ENCODE measurements at regions not wholly inside any gene's neighbourhood (a gene's known extent, or its start where the extent isn't known, plus 50 kb on each side); places are given as distances from the start of the nearest gene placed in this dataset.

GRCh38 chr3:99250821-99251355 is 349.4 kb upstream of the DCBLD2 start:
- peak; percentile 63 for DNase-seq (ENCODE audit: low read depth)
- no peak for TF ChIP-seq CTCF (IDR thresholded peaks at IDR 0.05; ENCODE audit: control insufficient read depth, insufficient read depth, low read depth, low read length, missing control alignments)
- H3K4me3 ChIP-seq (ENCODE audit: control insufficient read depth, low read depth, low read length) = no peak overlapping the region

- peak; percentile 69 for DNase-seq (ENCODE audit: low read depth)
These were observed 348.8 kb upstream of the DCBLD2 start for GRCh38 chr3:99250272-99250671.

GRCh38 chr3:99249627-99250026 is 348.1 kb upstream of the DCBLD2 start:
- TF ChIP-seq CTCF (IDR thresholded peaks at IDR 0.05; ENCODE audit: control insufficient read depth, insufficient read depth, low read depth, low read length, missing control alignments) = no peak
- DNase-seq (ENCODE audit: low read depth) = no peak
- H3K4me3 ChIP-seq (ENCODE audit: control insufficient read depth, low read depth, low read length) = no peak overlapping the region

More at GRCh38 chr3:99250272-99250671, 348.8 kb upstream of the DCBLD2 start:
- TF ChIP-seq CTCF (IDR thresholded peaks at IDR 0.05; ENCODE audit: control insufficient read depth, insufficient read depth, low read depth, low read length, missing control alignments) = no peak
- H3K4me3 ChIP-seq (ENCODE audit: control insufficient read depth, low read depth, low read length) = no peak overlapping the region

- no peak for TF ChIP-seq CTCF (IDR thresholded peaks at IDR 0.05; ENCODE audit: control insufficient read depth, insufficient read depth, low read depth, low read length, missing control alignments)
- H3K4me3 ChIP-seq (ENCODE audit: control insufficient read depth, low read depth, low read length) = no peak overlapping the region
- no peak for DNase-seq (ENCODE audit: low read depth)
These were observed 347.4 kb upstream of the DCBLD2 start for GRCh38 chr3:99248913-99249312.

GRCh38 chr3:99248130-99248529 is 346.6 kb upstream of the DCBLD2 start:
- TF ChIP-seq CTCF (IDR thresholded peaks at IDR 0.05; ENCODE audit: control insufficient read depth, insufficient read depth, low read depth, low read length, missing control alignments) = no peak
- H3K4me3 ChIP-seq (ENCODE audit: control insufficient read depth, low read depth, low read length) = no peak overlapping the region
- no peak for DNase-seq (ENCODE audit: low read depth)

GRCh38 chr3:99246010-99246654 is 344.6 kb upstream of the DCBLD2 start:
- no peak for TF ChIP-seq CTCF (IDR thresholded peaks at IDR 0.05; ENCODE audit: control insufficient read depth, insufficient read depth, low read depth, low read length, missing control alignments)
- no peak for DNase-seq (ENCODE audit: low read depth)
- H3K4me3 ChIP-seq (ENCODE audit: control insufficient read depth, low read depth, low read length) = no peak overlapping the region

All from AG09309 (cell line).